ENCODE measurements at regions not wholly inside any gene's neighbourhood (a gene's known extent, or its start where the extent isn't known, plus 50 kb on each side); places are given as distances from the start of the nearest gene placed in this dataset.
A peak's percentile ranks its signal among the peaks of the same experiment; 100 is the strongest.

GRCh38 chr16:9372934-9373890 is 281.8 kb downstream of the HAPSTR1 start:
- H3K4me1 Mint-ChIP-seq: peaks cover 31% of the 10 kb centered on the region
- peaks cover 2% of the 10 kb centered on the region for H3K4me1 ChIP-seq (ENCODE audit: control insufficient read depth, insufficient read depth, low read length)
- H3K4me3 ChIP-seq (ENCODE audit: low read length): no peak overlapping the region
- H3K9me3 ChIP-seq (ENCODE audit: control insufficient read depth, low read length): no peaks in the 10 kb centered on the region
- H3K9ac ChIP-seq (ENCODE audit: extremely low read depth, low read length, poor library complexity, severe bottlenecking): no peak overlapping the region
- H3K27me3 ChIP-seq (ENCODE audit: control insufficient read depth, insufficient read depth, low read length, poor library complexity, severe bottlenecking): no peaks in the 10 kb centered on the region
- H3K27ac ChIP-seq (ENCODE audit: low read depth, low read length): no peak overlapping the region
- H3K9me3 Mint-ChIP-seq: peaks cover 2% of the 10 kb centered on the region
- peak; percentile 48 for TF ChIP-seq CTCF (conservative IDR thresholded peaks at IDR 0.05)
- no peaks in the 10 kb centered on the region for H3K36me3 ChIP-seq (ENCODE audit: control insufficient read depth, insufficient read depth, low read length)
- no peaks in the 10 kb centered on the region for H3K36me3 Mint-ChIP-seq (ENCODE audit: low read depth)
- H3K4me3 Mint-ChIP-seq: no peak overlapping the region
- no peaks in the 10 kb centered on the region for H3K27me3 Mint-ChIP-seq (ENCODE audit: insufficient read depth)
- H3K27ac Mint-ChIP-seq: no peak overlapping the region
- WGBS, 2 experiments (ENCODE audit: insufficient coverage in 1 of 2, insufficient read length in 1 of 2): 63 to 71% methylated on average over 5 to 13 of the region's 13 CpGs
- DNase-seq: peak; percentile 61

GRCh38 chr16:9374061-9374460 is 282.6 kb downstream of the HAPSTR1 start:
- no peak overlapping the region for H3K27ac Mint-ChIP-seq

GRCh38 chr16:9378876-9379275 is 287.4 kb downstream of the HAPSTR1 start:
- H3K9me3 Mint-ChIP-seq: no peaks in the 10 kb centered on the region

More at GRCh38 chr16:9374061-9374460, 282.6 kb downstream of the HAPSTR1 start:
- Mint-ChIP-seq H3K4me3 (no peak overlapping the region), H3K36me3 (ENCODE audit: low read depth) (no peaks in the 10 kb centered on the region), H3K4me1 (peaks cover 37% of the 10 kb centered on the region), H3K27me3 (ENCODE audit: insufficient read depth) (no peaks in the 10 kb centered on the region), H3K9me3 (peaks cover 2% of the 10 kb centered on the region)
- Histone ChIP-seq H3K27ac (ENCODE audit: low read depth, low read length) (no peak overlapping the region), H3K36me3 (ENCODE audit: control insufficient read depth, insufficient read depth, low read length) (no peaks in the 10 kb centered on the region), H3K4me3 (ENCODE audit: low read length) (no peak overlapping the region), H3K9me3 (ENCODE audit: control insufficient read depth, low read length) (no peaks in the 10 kb centered on the region), H3K4me1 (ENCODE audit: control insufficient read depth, insufficient read depth, low read length) (peaks cover 2% of the 10 kb centered on the region), H3K9ac (ENCODE audit: extremely low read depth, low read length, poor library complexity, severe bottlenecking) (no peak overlapping the region), H3K27me3 (ENCODE audit: control insufficient read depth, insufficient read depth, low read length, poor library complexity, severe bottlenecking) (no peaks in the 10 kb centered on the region)
- 89 to 94% methylated on average over 5 to 7 of the region's 7 CpGs for WGBS, 2 experiments (ENCODE audit: insufficient coverage in 1 of 2, insufficient read length in 1 of 2)
- TF ChIP-seq CTCF (conservative IDR thresholded peaks at IDR 0.05): no peak
- no peak for DNase-seq

More at GRCh38 chr16:9378876-9379275, 287.4 kb downstream of the HAPSTR1 start:
- Mint-ChIP-seq H3K36me3 (ENCODE audit: low read depth) (no peaks in the 10 kb centered on the region), H3K4me3 (no peak overlapping the region), H3K27me3 (ENCODE audit: insufficient read depth) (peaks cover 3% of the 10 kb centered on the region), H3K27ac (peak overlapping the region; percentile 23), H3K4me1 (peaks cover 12% of the 10 kb centered on the region)
- no peak for TF ChIP-seq CTCF (conservative IDR thresholded peaks at IDR 0.05)
- no peak for DNase-seq
- H3K27me3 ChIP-seq (ENCODE audit: control insufficient read depth, insufficient read depth, low read length, poor library complexity, severe bottlenecking): no peaks in the 10 kb centered on the region
- no peak overlapping the region for H3K27ac ChIP-seq (ENCODE audit: low read depth, low read length)
- no peaks in the 10 kb centered on the region for H3K9me3 ChIP-seq (ENCODE audit: control insufficient read depth, low read length)
- no peaks in the 10 kb centered on the region for H3K4me1 ChIP-seq (ENCODE audit: control insufficient read depth, insufficient read depth, low read length)
- H3K4me3 ChIP-seq (ENCODE audit: low read length): no peak overlapping the region
- WGBS, 2 experiments (ENCODE audit: insufficient coverage in 1 of 2, insufficient read length in 1 of 2): 86 to 87% methylated on average over 4 to 5 of the region's 5 CpGs
- H3K9ac ChIP-seq (ENCODE audit: extremely low read depth, low read length, poor library complexity, severe bottlenecking): no peak overlapping the region
- H3K36me3 ChIP-seq (ENCODE audit: control insufficient read depth, insufficient read depth, low read length): no peaks in the 10 kb centered on the region
